PC-9 (cell line): ENCODE measurements at regions not wholly inside any gene's neighbourhood (a gene's known extent, or its start where the extent isn't known, plus 50 kb on each side); places are given as distances from the start of the nearest gene placed in this dataset.

ENCODE experiments used
- BruUV-seq: library from RNA; stranded (reverse); fragments of 400-500 nt; replicated peaks from 2 replicates; lab custom pipeline; 2021; lab: Mats Ljungman, UMichigan
- CTCF ChIA-PET: fragments of 300-600 bp; sonication (Branson Sonifier 250); formaldehyde crosslinking; loops from one replicate; lab custom pipeline; 2022; ENCODE audit warnings: antibody characterized with exemption; lab: Charles Lee
- POLR2A ChIA-PET: fragments of 300-600 bp; sonication (Branson Sonifier 250); formaldehyde crosslinking; loops from one replicate; lab custom pipeline; 2022; ENCODE audit warnings: antibody characterized with exemption; ENCODE audit not compliant: unreplicated experiment; lab: Charles Lee
- DNase-seq, 2 experiments: peaks; one replicate each; pipeline versions ENCODE4 v3.0.0 to v3.0.0-alpha.2; 2015 to 2022; ENCODE audit warnings: mixed read lengths in 1 of 2
- H2AFZ ChIP-seq: fragments of 200-600 bp; sonication (generic); 2 replicates; pipeline ENCODE4 v1.8.1; 2017; ENCODE audit warnings: antibody characterized with exemption
- H3F3A ChIP-seq: fragments of 200-600 bp; sonication (generic); 2 replicates; pipeline ENCODE4 v1.8.1; 2017; ENCODE audit warnings: antibody characterized with exemption, mild to moderate bottlenecking, low read depth; ENCODE audit not compliant: insufficient read depth
- H3K27ac ChIP-seq: fragments of 200-600 bp; sonication (generic); 2 replicates; pipeline ENCODE4 v1.6.1; 2016; ENCODE audit warnings: mixed run types
- H3K27me3 ChIP-seq: fragments of 200-600 bp; sonication (generic); 2 replicates; pipeline ENCODE4 v1.6.1; 2016; ENCODE audit warnings: low read depth, mixed run types; ENCODE audit not compliant: insufficient read depth
- H3K36me3 ChIP-seq: fragments of 200-600 bp; sonication (generic); 2 replicates; pipeline ENCODE4 v1.6.1; 2016; ENCODE audit warnings: low read depth, mixed run types
- H3K4me1 ChIP-seq: fragments of 200-600 bp; sonication (generic); replicated peaks from 2 replicates; pipeline ENCODE4 v1.6.1; 2016; ENCODE audit warnings: mixed run types; ENCODE audit not compliant: insufficient read depth
- H3K4me2 ChIP-seq: fragments of 200-600 bp; sonication (generic); 2 replicates; pipeline ENCODE4 v1.6.1; 2017; ENCODE audit warnings: mixed run types
- H3K4me3 ChIP-seq: fragments of 200-600 bp; sonication (generic); 2 replicates; pipeline ENCODE4 v1.6.1; 2016; ENCODE audit warnings: mixed run types
- H3K79me2 ChIP-seq: fragments of 200-600 bp; sonication (generic); 2 replicates; pipeline ENCODE4 v1.6.1; 2017; ENCODE audit warnings: low read depth, mixed run types
- H3K9me2 ChIP-seq: fragments of 200-600 bp; sonication (generic); 2 replicates; pipeline ENCODE4 v1.8.1; 2017; ENCODE audit warnings: mild to moderate bottlenecking; ENCODE audit not compliant: insufficient read depth
- H3K9me3 ChIP-seq: fragments of 200-600 bp; sonication (generic); 2 replicates; pipeline ENCODE4 v1.8.1; 2016; ENCODE audit warnings: low read depth; ENCODE audit not compliant: insufficient read depth
- H4K20me1 ChIP-seq: fragments of 200-600 bp; sonication (generic); 2 replicates; pipeline ENCODE4 v1.8.1; 2017; ENCODE audit not compliant: insufficient read depth
- EZH2 ChIP-seq: fragments of 200-600 bp; sonication (generic); IDR thresholded peaks from 2 replicates; pipeline ENCODE4 v1.8.0; 2017; ENCODE audit warnings: antibody characterized with exemption, low read depth
- intact Hi-C: fragments of 100-400 bp; cut with micrococcal nuclease; formaldehyde crosslinking; loops from one replicate; pipeline ENCODE4 v1.10.0; 2022; ENCODE audit not compliant: unreplicated experiment
- TF ChIP-seq, protein P1 (sequence below): fragments of 200-600 bp; sonication (generic); conservative IDR thresholded peaks from 2 replicates; pipeline ENCODE4 v1.6.1; 2017; ENCODE audit warnings: mixed run types, antibody characterized with exemption, mild to moderate bottlenecking, moderate library complexity

GRCh38 chr3:43198791-43199644 lies 87.3 kb upstream of the SNRK start:
- H3K4me2 ChIP-seq: no peak overlapping the region
- no peaks in the 10 kb centered on the region for H3K27me3 ChIP-seq
- ChIA-PET CTCF (interaction anchor here (0.6 kb wide), 1 partner anchor 8 kb away, joined by 3 read pairs; no protein-coding TSS in a partner anchor), POLR2A (no interaction called here)
- BruUV-seq: no TSS peak
- H3K27ac ChIP-seq: no peak overlapping the region
- no peaks in the 10 kb centered on the region for H4K20me1 ChIP-seq
- no peaks in the 10 kb centered on the region for H3K79me2 ChIP-seq
- no peaks in the 10 kb centered on the region for H3K4me1 ChIP-seq
- no peak overlapping the region for H2AFZ ChIP-seq
- no peaks in the 10 kb centered on the region for H3K9me3 ChIP-seq
- H3K9me2 ChIP-seq: no peaks in the 10 kb centered on the region
- no peaks in the 10 kb centered on the region for H3F3A ChIP-seq
- TF ChIP-seq EZH2: no peak
- TF ChIP-seq, protein P1, sequence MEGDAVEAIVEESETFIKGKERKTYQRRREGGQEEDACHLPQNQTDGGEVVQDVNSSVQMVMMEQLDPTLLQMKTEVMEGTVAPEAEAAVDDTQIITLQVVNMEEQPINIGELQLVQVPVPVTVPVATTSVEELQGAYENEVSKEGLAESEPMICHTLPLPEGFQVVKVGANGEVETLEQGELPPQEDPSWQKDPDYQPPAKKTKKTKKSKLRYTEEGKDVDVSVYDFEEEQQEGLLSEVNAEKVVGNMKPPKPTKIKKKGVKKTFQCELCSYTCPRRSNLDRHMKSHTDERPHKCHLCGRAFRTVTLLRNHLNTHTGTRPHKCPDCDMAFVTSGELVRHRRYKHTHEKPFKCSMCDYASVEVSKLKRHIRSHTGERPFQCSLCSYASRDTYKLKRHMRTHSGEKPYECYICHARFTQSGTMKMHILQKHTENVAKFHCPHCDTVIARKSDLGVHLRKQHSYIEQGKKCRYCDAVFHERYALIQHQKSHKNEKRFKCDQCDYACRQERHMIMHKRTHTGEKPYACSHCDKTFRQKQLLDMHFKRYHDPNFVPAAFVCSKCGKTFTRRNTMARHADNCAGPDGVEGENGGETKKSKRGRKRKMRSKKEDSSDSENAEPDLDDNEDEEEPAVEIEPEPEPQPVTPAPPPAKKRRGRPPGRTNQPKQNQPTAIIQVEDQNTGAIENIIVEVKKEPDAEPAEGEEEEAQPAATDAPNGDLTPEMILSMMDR: no peak
- intact Hi-C loops: no loop called here
- DNase-seq: no peak
- no peak overlapping the region for H3K4me3 ChIP-seq
- no peaks in the 10 kb centered on the region for H3K36me3 ChIP-seq

GRCh38 chr3:43198301-43198700 lies 88.0 kb upstream of the SNRK start:
- BruUV-seq: no TSS peak
- ChIA-PET CTCF (no interaction called here), POLR2A (no interaction called here)
- Histone ChIP-seq H3K4me2 (no peak overlapping the region), H3K27ac (no peak overlapping the region), H3K36me3 (no peaks in the 10 kb centered on the region), H3K9me2 (no peaks in the 10 kb centered on the region), H3F3A (no peaks in the 10 kb centered on the region), H3K4me1 (no peaks in the 10 kb centered on the region), H2AFZ (no peak overlapping the region), H4K20me1 (no peaks in the 10 kb centered on the region), H3K27me3 (no peaks in the 10 kb centered on the region), H3K79me2 (no peaks in the 10 kb centered on the region), H3K9me3 (no peaks in the 10 kb centered on the region), H3K4me3 (no peak overlapping the region)
- intact Hi-C loops: no loop called here
- no peak for TF ChIP-seq EZH2
- TF ChIP-seq, protein P1: no peak
- no peak for DNase-seq

DNA sequence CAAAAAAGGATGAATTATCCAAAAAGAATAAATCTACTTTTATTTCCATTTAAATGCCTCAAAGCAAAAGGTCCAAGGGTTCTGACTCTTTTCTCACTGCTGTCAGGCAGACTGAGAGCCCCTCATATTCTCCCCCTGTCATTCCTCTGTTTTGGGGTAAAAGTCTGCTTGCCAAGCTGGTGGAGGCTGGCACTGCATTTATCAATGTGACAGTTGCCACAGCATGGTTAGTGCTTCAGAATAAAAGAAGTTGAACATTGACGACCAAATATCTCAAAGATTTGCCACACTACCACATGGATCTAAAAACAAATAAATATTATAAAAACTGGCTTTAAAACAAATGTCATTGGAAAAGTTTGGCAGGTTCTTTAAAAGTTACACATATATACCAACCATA lies 89.2 kb upstream of the SNRK start:
- no peaks in the 10 kb centered on the region for H3K27me3 ChIP-seq
- no peaks in the 10 kb centered on the region for H3K79me2 ChIP-seq
- TF ChIP-seq EZH2: no peak
- TF ChIP-seq, protein P1: no peak
- H3K4me2 ChIP-seq: no peak overlapping the region
- H4K20me1 ChIP-seq: no peaks in the 10 kb centered on the region
- intact Hi-C loops: no loop called here
- DNase-seq: no peak
- no peaks in the 10 kb centered on the region for H3K9me2 ChIP-seq
- no peaks in the 10 kb centered on the region for H3K9me3 ChIP-seq
- ChIA-PET POLR2A (no interaction called here), CTCF (interaction anchor here (0.7 kb wide), 1 partner anchor 11 kb away, joined by 3 read pairs; no protein-coding TSS in a partner anchor)
- no peaks in the 10 kb centered on the region for H3K4me1 ChIP-seq
- H3K4me3 ChIP-seq: no peak overlapping the region
- H3K27ac ChIP-seq: no peak overlapping the region
- H3F3A ChIP-seq: no peaks in the 10 kb centered on the region
- H3K36me3 ChIP-seq: no peaks in the 10 kb centered on the region
- H2AFZ ChIP-seq: no peak overlapping the region
- no TSS peak for BruUV-seq
